ENCODE measurements at regions not wholly inside any gene's neighbourhood (a gene's known extent, or its start where the extent isn't known, plus 50 kb on each side); places are given as distances from the start of the nearest gene placed in this dataset.

- Histone ChIP-seq H3K36me3 (no peaks in the 10 kb centered on the region), H3K27ac (replicated peaks) (no peak overlapping the region), H3K4me3 (no peak overlapping the region), H3K4me1 (peaks cover 13% of the 10 kb centered on the region), H3K27me3 (ENCODE audit: low read depth) (peaks cover 15% of the 10 kb centered on the region), H3K9me3 (replicated peaks) (no peaks in the 10 kb centered on the region)
- no peak for DNase-seq
- no peak for TF ChIP-seq CTCF (IDR thresholded peaks at IDR 0.05; ENCODE audit: borderline replicate concordance)
- intact Hi-C loops (cut with micrococcal nuclease) = no loop called here
Measured at GRCh38 chr13:28566283-28566682, 71.4 kb upstream of the FLT1 start.

- Histone ChIP-seq H3K36me3 (no peaks in the 10 kb centered on the region), H3K4me3 (no peak overlapping the region), H3K4me1 (peaks cover 14% of the 10 kb centered on the region), H3K27ac (replicated peaks) (no peak overlapping the region), H3K9me3 (replicated peaks) (no peaks in the 10 kb centered on the region), H3K27me3 (ENCODE audit: low read depth) (peaks cover 15% of the 10 kb centered on the region)
- TF ChIP-seq CTCF (IDR thresholded peaks at IDR 0.05; ENCODE audit: borderline replicate concordance) = no peak
- no peak for DNase-seq
- intact Hi-C loops (cut with micrococcal nuclease) = no loop called here
Measured at GRCh38 chr13:28564030-28564429, 69.1 kb upstream of the FLT1 start.

GRCh38 chr13:28563609-28564008, 68.7 kb upstream of the FLT1 start:
- no peak for TF ChIP-seq CTCF (IDR thresholded peaks at IDR 0.05; ENCODE audit: borderline replicate concordance)
- intact Hi-C loops (cut with micrococcal nuclease) = no loop called here
- Histone ChIP-seq H3K27me3 (ENCODE audit: low read depth) (peaks cover 15% of the 10 kb centered on the region), H3K36me3 (no peaks in the 10 kb centered on the region), H3K4me3 (no peak overlapping the region), H3K4me1 (peaks cover 17% of the 10 kb centered on the region), H3K27ac (replicated peaks) (no peak overlapping the region), H3K9me3 (replicated peaks) (no peaks in the 10 kb centered on the region)
- no peak for DNase-seq

- peaks cover 15% of the 10 kb centered on the region for H3K27me3 ChIP-seq (ENCODE audit: low read depth)
- DNase-seq = no peak
- H3K4me1 ChIP-seq = peaks cover 16% of the 10 kb centered on the region
- no peaks in the 10 kb centered on the region for H3K36me3 ChIP-seq
- H3K4me3 ChIP-seq = no peak overlapping the region
- intact Hi-C loops (cut with micrococcal nuclease) = no loop called here
- TF ChIP-seq CTCF (IDR thresholded peaks at IDR 0.05; ENCODE audit: borderline replicate concordance) = no peak
- H3K9me3 ChIP-seq (replicated peaks) = no peaks in the 10 kb centered on the region
- H3K27ac ChIP-seq (replicated peaks) = no peak overlapping the region
Measured at GRCh38 chr13:28560612-28561011, 65.7 kb upstream of the FLT1 start.

- DNase-seq = no peak
- TF ChIP-seq CTCF (IDR thresholded peaks at IDR 0.05; ENCODE audit: borderline replicate concordance) = no peak
- intact Hi-C loops (cut with micrococcal nuclease) = no loop called here
Measured at GRCh38 chr13:28559636-28560259, 64.8 kb upstream of the FLT1 start.

More at GRCh38 chr13:28559636-28560259, 64.8 kb upstream of the FLT1 start:
- Histone ChIP-seq H3K27ac (replicated peaks) (no peak overlapping the region), H3K36me3 (no peaks in the 10 kb centered on the region), H3K9me3 (replicated peaks) (no peaks in the 10 kb centered on the region), H3K27me3 (ENCODE audit: low read depth) (peaks cover 15% of the 10 kb centered on the region), H3K4me1 (peaks cover 16% of the 10 kb centered on the region), H3K4me3 (no peak overlapping the region)
